Ovary (tissue), 3 donors: ENCODE measurements at regions not wholly inside any gene's neighbourhood (a gene's known extent, or its start where the extent isn't known, plus 50 kb on each side); places are given as distances from the start of the nearest gene placed in this dataset.

Source experiments
- POLR2A ChIP-seq: fragments of 450-650 bp; IDR thresholded peaks from one replicate; pipeline ENCODE4 v1.6.1; 2017; ENCODE audit warnings: antibody characterized with exemption, mild to moderate bottlenecking, moderate library complexity
- TF ChIP-seq, protein P1 (sequence below), 3 donors: fragments of 450-650 bp in 2 of 3; fragments of 200-600 bp in 1 of 3; IDR thresholded peaks; one replicate each; pipeline versions ENCODE4 v1.5.1 to v1.8.0; 2016 to 2022; ENCODE audit warnings: antibody characterized with exemption in 3 of 3, mild to moderate bottlenecking in 1 of 3
- donor health status: DM: no; HTN: no; CAD: no.

- TF ChIP-seq, protein P1, sequence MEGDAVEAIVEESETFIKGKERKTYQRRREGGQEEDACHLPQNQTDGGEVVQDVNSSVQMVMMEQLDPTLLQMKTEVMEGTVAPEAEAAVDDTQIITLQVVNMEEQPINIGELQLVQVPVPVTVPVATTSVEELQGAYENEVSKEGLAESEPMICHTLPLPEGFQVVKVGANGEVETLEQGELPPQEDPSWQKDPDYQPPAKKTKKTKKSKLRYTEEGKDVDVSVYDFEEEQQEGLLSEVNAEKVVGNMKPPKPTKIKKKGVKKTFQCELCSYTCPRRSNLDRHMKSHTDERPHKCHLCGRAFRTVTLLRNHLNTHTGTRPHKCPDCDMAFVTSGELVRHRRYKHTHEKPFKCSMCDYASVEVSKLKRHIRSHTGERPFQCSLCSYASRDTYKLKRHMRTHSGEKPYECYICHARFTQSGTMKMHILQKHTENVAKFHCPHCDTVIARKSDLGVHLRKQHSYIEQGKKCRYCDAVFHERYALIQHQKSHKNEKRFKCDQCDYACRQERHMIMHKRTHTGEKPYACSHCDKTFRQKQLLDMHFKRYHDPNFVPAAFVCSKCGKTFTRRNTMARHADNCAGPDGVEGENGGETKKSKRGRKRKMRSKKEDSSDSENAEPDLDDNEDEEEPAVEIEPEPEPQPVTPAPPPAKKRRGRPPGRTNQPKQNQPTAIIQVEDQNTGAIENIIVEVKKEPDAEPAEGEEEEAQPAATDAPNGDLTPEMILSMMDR (IDR thresholded peaks at IDR 0.05), result no peak
- TF ChIP-seq POLR2A, result no peak
Observed at GRCh38 chr13:107099661-107100060, 531.7 kb upstream of the ARGLU1 start.
